Stimulated activated CD8-positive, alpha-beta memory T cell treated with anti-CD3 and anti-CD28 coated beads, Interleukin-15, amount 100 ng/mL, for 4 hours (primary cell): ENCODE measurements at regions not wholly inside any gene's neighbourhood (a gene's known extent, or its start where the extent isn't known, plus 50 kb on each side); places are given as distances from the start of the nearest gene placed in this dataset.

ENCODE experiments used
- DNase-seq, 2 donors: peaks; one replicate each; pipeline ENCODE4 v3.0.0-alpha.2; 2020; ENCODE audit warnings: low read depth in 2 of 2

GRCh38 chr15:77821188-77821958 lies 188.7 kb upstream of the LINGO1 start:
- DNase-seq, result no peak

GRCh38 chr15:77819851-77820728 lies 187.4 kb upstream of the LINGO1 start:
- DNase-seq, result no peak

GRCh38 chr15:77819048-77819850 lies 186.5 kb upstream of the LINGO1 start:
- no peak for DNase-seq

GRCh38 chr15:77818484-77819047 lies 185.9 kb upstream of the LINGO1 start:
- no peak for DNase-seq

GRCh38 chr15:77817434-77817833 lies 184.7 kb upstream of the LINGO1 start:
- no peak for DNase-seq

GRCh38 chr15:77816983-77817382 lies 184.3 kb upstream of the LINGO1 start:
- DNase-seq, result no peak

GRCh38 chr15:77815015-77815414 lies 182.3 kb upstream of the LINGO1 start:
- DNase-seq, result no peak

GRCh38 chr15:77812664-77813063 lies 180.0 kb upstream of the LINGO1 start:
- DNase-seq, result no peak

GRCh38 chr15:77811270-77811669 lies 178.6 kb upstream of the LINGO1 start:
- no peak for DNase-seq

- DNase-seq, result no peak
Observed at GRCh38 chr15:77810130-77810571, 177.4 kb upstream of the LINGO1 start.

- no peak for DNase-seq
Observed at GRCh38 chr15:77808581-77809177, 176.0 kb upstream of the LINGO1 start.

- no peak for DNase-seq
Observed at GRCh38 chr15:77808075-77808474, 175.4 kb upstream of the LINGO1 start.

GRCh38 chr15:77807611-77808010 lies 174.9 kb upstream of the LINGO1 start:
- DNase-seq, result no peak

GRCh38 chr15:77807115-77807514 lies 174.4 kb upstream of the LINGO1 start:
- no peak for DNase-seq

GRCh38 chr15:77804210-77804609 lies 171.5 kb upstream of the LINGO1 start:
- DNase-seq, result no peak

- no peak for DNase-seq
Observed at GRCh38 chr15:77803487-77803886, 170.8 kb upstream of the LINGO1 start.

GRCh38 chr15:77800305-77800704 lies 167.6 kb upstream of the LINGO1 start:
- no peak for DNase-seq

- DNase-seq, result no peak
Observed at GRCh38 chr15:77798847-77799246, 166.1 kb upstream of the LINGO1 start.

- no peak for DNase-seq
Observed at GRCh38 chr15:77798151-77798835, 165.6 kb upstream of the LINGO1 start.

GRCh38 chr15:77797270-77797669 lies 164.6 kb upstream of the LINGO1 start:
- DNase-seq, result no peak
